ENCODE measurements at regions not wholly inside any gene's neighbourhood (a gene's known extent, or its start where the extent isn't known, plus 50 kb on each side); places are given as distances from the start of the nearest gene placed in this dataset.

GRCh38 chr11:43021466-43021865 is 290.3 kb upstream of the API5 start:
- no peaks in the 10 kb centered on the region for H3K36me3 ChIP-seq
- no peaks in the 10 kb centered on the region for H3K27me3 ChIP-seq
- DNase-seq, result no peak
- H3K4me1 ChIP-seq, result no peaks in the 10 kb centered on the region
- no peak overlapping the region for H3K4me3 ChIP-seq
- H3K9me3 ChIP-seq, result no peaks in the 10 kb centered on the region
- TF ChIP-seq CTCF (IDR thresholded peaks at IDR 0.05), result peak in 2 of 6 experiments; percentile 14 to 22
- no peak for TF ChIP-seq POLR2A (IDR thresholded peaks at IDR 0.05)
- no peak overlapping the region for H3K27ac ChIP-seq

- no peak overlapping the region for H3K27ac ChIP-seq
- no peaks in the 10 kb centered on the region for H3K4me1 ChIP-seq
- DNase-seq, result no peak
- no peak overlapping the region for H3K4me3 ChIP-seq
- TF ChIP-seq POLR2A (IDR thresholded peaks at IDR 0.05) (no peak), CTCF (IDR thresholded peaks at IDR 0.05) (no peak)
- no peaks in the 10 kb centered on the region for H3K9me3 ChIP-seq
- H3K27me3 ChIP-seq, result no peaks in the 10 kb centered on the region
- H3K36me3 ChIP-seq, result no peaks in the 10 kb centered on the region
These were observed 277.5 kb upstream of the API5 start for GRCh38 chr11:43034341-43034740.

GRCh38 chr11:43035086-43035485 is 276.7 kb upstream of the API5 start:
- Histone ChIP-seq H3K36me3 (no peaks in the 10 kb centered on the region), H3K9me3 (no peaks in the 10 kb centered on the region), H3K4me3 (no peak overlapping the region), H3K27me3 (no peaks in the 10 kb centered on the region), H3K27ac (no peak overlapping the region), H3K4me1 (no peaks in the 10 kb centered on the region)
- no peak for DNase-seq
- TF ChIP-seq CTCF (IDR thresholded peaks at IDR 0.05), result no peak
- no peak for TF ChIP-seq POLR2A (IDR thresholded peaks at IDR 0.05)

DNA sequence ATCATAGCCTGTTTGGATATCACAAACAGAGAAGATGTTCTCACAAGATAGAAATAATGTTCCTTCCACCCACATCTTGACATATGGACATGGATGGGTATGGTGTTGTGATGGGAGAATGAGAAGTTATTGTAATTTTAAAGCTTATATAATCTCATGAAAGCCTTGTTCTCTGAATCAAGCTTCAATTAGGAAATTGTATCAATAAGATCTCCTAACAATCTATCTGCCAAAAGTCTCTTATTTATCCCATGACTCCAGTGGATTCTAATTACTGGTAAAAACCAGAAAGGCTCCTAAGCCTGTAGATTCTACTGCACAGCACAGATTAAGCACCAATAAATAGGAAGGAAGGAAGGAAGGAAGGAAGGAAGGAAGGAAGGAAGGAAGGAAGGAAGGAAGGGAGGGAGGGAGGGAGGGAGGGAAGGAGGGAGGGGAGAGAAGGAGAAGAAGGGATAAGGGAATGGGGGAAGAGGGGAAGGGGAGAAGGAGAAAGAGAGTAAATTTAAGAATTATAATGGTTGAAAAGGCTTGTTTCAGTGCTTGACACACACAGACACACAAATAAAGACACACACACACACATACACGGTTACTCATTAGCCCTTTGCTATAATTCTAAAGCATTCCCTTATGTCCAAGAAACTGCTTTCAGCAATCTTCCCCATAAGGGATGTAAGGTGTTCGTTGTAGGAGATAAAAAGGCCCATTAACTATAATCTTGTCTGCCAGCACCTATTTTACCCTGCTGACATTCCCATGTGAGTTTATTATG is 258.0 kb upstream of the API5 start:
- Histone ChIP-seq H3K27ac (no peak overlapping the region), H3K4me3 (no peak overlapping the region), H3K4me1 (no peaks in the 10 kb centered on the region), H3K9me3 (no peaks in the 10 kb centered on the region), H3K27me3 (no peaks in the 10 kb centered on the region), H3K36me3 (no peaks in the 10 kb centered on the region)
- TF ChIP-seq CTCF (IDR thresholded peaks at IDR 0.05) (no peak), POLR2A (IDR thresholded peaks at IDR 0.05) (no peak)
- no peak for DNase-seq

DNA sequence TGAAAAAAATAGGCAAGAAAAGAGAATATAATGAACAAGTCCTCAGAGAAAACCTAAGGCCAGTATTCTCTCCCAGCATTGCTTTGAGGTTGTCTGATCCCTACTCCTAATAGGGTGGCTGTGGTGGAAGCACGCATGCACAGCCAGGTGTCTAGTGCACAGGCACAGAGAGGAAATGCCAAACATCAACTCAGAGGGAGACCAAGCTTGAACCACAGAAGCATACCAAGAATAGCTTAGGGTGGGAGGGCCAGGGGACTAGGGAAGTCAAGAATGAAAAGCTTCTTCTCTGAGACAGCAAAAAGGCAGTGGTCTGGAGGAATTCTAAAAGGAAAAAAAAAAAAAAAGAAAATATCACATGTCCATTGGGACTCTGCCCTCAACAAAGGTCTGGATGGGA is 244.1 kb upstream of the API5 start:
- TF ChIP-seq POLR2A (IDR thresholded peaks at IDR 0.05) (no peak), CTCF (IDR thresholded peaks at IDR 0.05) (no peak)
- no peak for DNase-seq
- no peaks in the 10 kb centered on the region for H3K4me1 ChIP-seq
- no peak overlapping the region for H3K27ac ChIP-seq
- no peaks in the 10 kb centered on the region for H3K27me3 ChIP-seq
- no peaks in the 10 kb centered on the region for H3K36me3 ChIP-seq
- no peak overlapping the region for H3K4me3 ChIP-seq
- H3K9me3 ChIP-seq, result no peaks in the 10 kb centered on the region

Data from Peyer's patch (tissue), 4 donors.